Keratinocyte (primary cell): ENCODE measurements at regions not wholly inside any gene's neighbourhood (a gene's known extent, or its start where the extent isn't known, plus 50 kb on each side); places are given as distances from the start of the nearest gene placed in this dataset.

Source experiments
- DNase-seq: peaks from one replicate; pipeline ENCODE4 v3.0.0-alpha.2; 2011; ENCODE audit warnings: low read depth, missing footprints, low spot score
- FAIRE-seq: peaks from 2 replicates; lab custom pipeline; 2011; peaks lifted over from hg19 to GRCh38; lab: Jason Lieb, UNC
- H2AFZ ChIP-seq: 2 replicates; pipeline ENCODE4 v1.6.0; 2012; ENCODE audit warnings: low read length, control low read depth, inconsistent platforms; ENCODE audit not compliant: control insufficient read depth
- H3K27ac ChIP-seq: 2 replicates; pipeline ENCODE4 v1.5.1; 2011; ENCODE audit warnings: low read length; ENCODE audit not compliant: control insufficient read depth, insufficient read depth
- H3K27me3 ChIP-seq: 3 replicates; pipeline ENCODE4 v1.6.0; 2011; ENCODE audit warnings: low read length; ENCODE audit not compliant: control insufficient read depth, insufficient read depth; ENCODE audit errors: extremely low read depth
- H3K36me3 ChIP-seq, 2 experiments: 2 replicates in 1 of 2; 3 replicates in 1 of 2; pipeline ENCODE4 v1.5.1; 2011; ENCODE audit warnings: low read length in 2 of 2, mild to moderate bottlenecking in 1 of 2; ENCODE audit not compliant: control insufficient read depth in 2 of 2, insufficient read depth in 2 of 2; ENCODE audit errors: extremely low read depth in 1 of 2
- H3K4me1 ChIP-seq: 3 replicates; pipeline ENCODE4 v1.5.1; 2011; ENCODE audit warnings: low read length; ENCODE audit not compliant: control insufficient read depth, insufficient read depth; ENCODE audit errors: extremely low read depth
- H3K4me2 ChIP-seq: 3 replicates; pipeline ENCODE4 v1.6.0; 2011; ENCODE audit warnings: low read depth, low read length; ENCODE audit not compliant: control insufficient read depth, insufficient read depth; ENCODE audit errors: extremely low read depth
- H3K4me3 ChIP-seq, 3 experiments: fragments of 200-600 bp in 1 of 3; sonication (generic) in 1 of 3; 2 replicates in 2 of 3; 3 replicates in 1 of 3; pipeline ENCODE4 v1.5.1; 2011 to 2016; ENCODE audit warnings: low read length in 3 of 3, mild to moderate bottlenecking in 3 of 3, control low read depth in 2 of 3, inconsistent platforms in 1 of 3, low read depth in 1 of 3, mixed read lengths in 1 of 3, mixed run types in 1 of 3, moderate library complexity in 1 of 3; ENCODE audit not compliant: control insufficient read depth in 2 of 3, insufficient read depth in 2 of 3; ENCODE audit errors: extremely low read depth in 1 of 3
- H3K79me2 ChIP-seq: 2 replicates; pipeline ENCODE4 v1.6.0; 2012; ENCODE audit warnings: low read length; ENCODE audit not compliant: control insufficient read depth, insufficient read depth
- H3K9ac ChIP-seq: 3 replicates; pipeline ENCODE4 v1.6.0; 2011; ENCODE audit warnings: low read length; ENCODE audit not compliant: control insufficient read depth, insufficient read depth; ENCODE audit errors: extremely low read depth
- H3K9me1 ChIP-seq: 3 replicates; pipeline ENCODE4 v1.6.0; 2011; ENCODE audit warnings: low read length; ENCODE audit not compliant: control insufficient read depth, insufficient read depth; ENCODE audit errors: extremely low read depth
- H3K9me3 ChIP-seq: 2 replicates; pipeline ENCODE4 v1.5.1; 2012; ENCODE audit warnings: low read depth, low read length; ENCODE audit not compliant: control insufficient read depth
- H4K20me1 ChIP-seq: 3 replicates; pipeline ENCODE4 v1.6.0; 2011; ENCODE audit warnings: low read length; ENCODE audit not compliant: control insufficient read depth, insufficient read depth; ENCODE audit errors: extremely low read depth
- EZH2 ChIP-seq: IDR thresholded peaks from one replicate; pipeline ENCODE4 v1.6.1; 2012; ENCODE audit warnings: inconsistent platforms, mild to moderate bottlenecking, low read length, moderate library complexity
- dilution Hi-C: fragments of 300-500 bp; cut with MboI; formaldehyde crosslinking; loops from one replicate; pipeline ENCODE4 v1.7.0; 2020; ENCODE audit warnings: low sequenced_read_pairs; ENCODE audit not compliant: extremely low pct_ligation_motif_present
- TF ChIP-seq, protein P1 (sequence below), 3 experiments: IDR thresholded peaks in 1 of 3; conservative IDR thresholded peaks in 1 of 3; optimal IDR thresholded peaks in 1 of 3; 2 replicates in 2 of 3; 3 replicates in 1 of 3; pipeline versions ENCODE3 to v1.5.1; 2011; ENCODE audit warnings: low read length in 3 of 3, mild to moderate bottlenecking in 3 of 3, moderate library complexity in 2 of 3, control low read depth in 1 of 3, inconsistent platforms in 1 of 3; ENCODE audit not compliant: insufficient read depth in 2 of 3; ENCODE audit errors: extremely low read depth in 1 of 3

GRCh38 chr1:57600424-57600823, 176.6 kb upstream of the DAB1 start:
- Histone ChIP-seq H3K9me1 (no peaks in the 10 kb centered on the region), H2AFZ (no peak overlapping the region), H3K9me3 (no peaks in the 10 kb centered on the region), H3K79me2 (no peaks in the 10 kb centered on the region), H3K4me3 (no peak overlapping the region), H3K4me2 (no peak overlapping the region), H3K27me3 (no peaks in the 10 kb centered on the region), H3K9ac (no peak overlapping the region), H3K27ac (no peak overlapping the region), H4K20me1 (no peaks in the 10 kb centered on the region), H3K36me3 (no peaks in the 10 kb centered on the region), H3K4me1 (no peaks in the 10 kb centered on the region)
- dilution Hi-C loops: no loop called here
- no peak for DNase-seq
- TF ChIP-seq, protein P1, sequence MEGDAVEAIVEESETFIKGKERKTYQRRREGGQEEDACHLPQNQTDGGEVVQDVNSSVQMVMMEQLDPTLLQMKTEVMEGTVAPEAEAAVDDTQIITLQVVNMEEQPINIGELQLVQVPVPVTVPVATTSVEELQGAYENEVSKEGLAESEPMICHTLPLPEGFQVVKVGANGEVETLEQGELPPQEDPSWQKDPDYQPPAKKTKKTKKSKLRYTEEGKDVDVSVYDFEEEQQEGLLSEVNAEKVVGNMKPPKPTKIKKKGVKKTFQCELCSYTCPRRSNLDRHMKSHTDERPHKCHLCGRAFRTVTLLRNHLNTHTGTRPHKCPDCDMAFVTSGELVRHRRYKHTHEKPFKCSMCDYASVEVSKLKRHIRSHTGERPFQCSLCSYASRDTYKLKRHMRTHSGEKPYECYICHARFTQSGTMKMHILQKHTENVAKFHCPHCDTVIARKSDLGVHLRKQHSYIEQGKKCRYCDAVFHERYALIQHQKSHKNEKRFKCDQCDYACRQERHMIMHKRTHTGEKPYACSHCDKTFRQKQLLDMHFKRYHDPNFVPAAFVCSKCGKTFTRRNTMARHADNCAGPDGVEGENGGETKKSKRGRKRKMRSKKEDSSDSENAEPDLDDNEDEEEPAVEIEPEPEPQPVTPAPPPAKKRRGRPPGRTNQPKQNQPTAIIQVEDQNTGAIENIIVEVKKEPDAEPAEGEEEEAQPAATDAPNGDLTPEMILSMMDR (optimal IDR thresholded peaks at IDR 0.05 in 1 of 3, IDR thresholded peaks at IDR 0.05 in 1 of 3, conservative IDR thresholded peaks at IDR 0.05 in 1 of 3; ENCODE audit: extremely low read depth in 1 of 3, insufficient read depth in 2 of 3, low read length in 3 of 3): no peak
- no peak for TF ChIP-seq EZH2
- FAIRE-seq: no peak

DNA sequence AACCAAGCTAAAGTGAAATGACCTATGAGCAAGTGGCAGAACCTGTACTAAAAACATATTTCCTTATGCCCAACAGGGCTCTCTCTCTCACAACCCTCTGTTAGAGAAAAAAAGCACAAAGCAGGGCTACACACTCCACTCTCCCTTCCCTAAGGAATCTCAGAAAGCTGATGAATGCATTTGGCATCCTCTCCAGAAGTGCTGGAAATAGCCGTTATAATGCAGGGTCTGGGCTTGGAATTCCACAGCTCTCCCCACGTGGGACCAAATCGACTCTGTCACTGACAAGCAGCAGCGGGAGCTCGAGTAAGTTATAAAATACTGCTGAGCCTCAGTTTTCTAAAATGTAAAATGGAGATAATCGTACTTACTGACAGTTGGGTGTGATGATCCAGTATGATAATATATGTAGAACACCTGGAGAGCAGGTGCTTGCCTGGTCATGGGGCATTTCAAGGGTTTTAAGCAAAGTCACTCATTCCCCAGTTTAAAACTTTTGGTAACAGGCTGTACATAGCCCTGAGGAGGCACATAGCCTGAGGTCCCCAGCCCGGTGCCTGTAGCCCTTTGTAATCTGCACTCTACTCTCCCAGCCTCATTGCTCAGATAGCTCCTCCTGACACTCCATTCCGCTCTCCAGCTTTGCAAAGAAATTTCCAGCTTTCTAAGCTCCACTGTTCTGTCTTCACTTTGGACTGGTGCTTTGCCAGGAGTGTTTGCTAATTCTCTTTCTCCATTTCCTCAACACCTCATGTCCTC, 175.6 kb upstream of the DAB1 start:
- no peaks in the 10 kb centered on the region for H3K4me1 ChIP-seq
- TF ChIP-seq, protein P1 (optimal IDR thresholded peaks at IDR 0.05 in 1 of 3, IDR thresholded peaks at IDR 0.05 in 1 of 3, conservative IDR thresholded peaks at IDR 0.05 in 1 of 3; ENCODE audit: extremely low read depth in 1 of 3, insufficient read depth in 2 of 3, low read length in 3 of 3): no peak
- TF ChIP-seq EZH2: no peak
- no peak overlapping the region for H3K27ac ChIP-seq
- no peaks in the 10 kb centered on the region for H4K20me1 ChIP-seq
- H3K4me2 ChIP-seq: no peak overlapping the region
- dilution Hi-C loops: no loop called here
- no peaks in the 10 kb centered on the region for H3K9me3 ChIP-seq
- H2AFZ ChIP-seq: no peak overlapping the region
- no peaks in the 10 kb centered on the region for H3K9me1 ChIP-seq
- H3K27me3 ChIP-seq: no peaks in the 10 kb centered on the region
- no peaks in the 10 kb centered on the region for H3K36me3 ChIP-seq
- FAIRE-seq (no peak), DNase-seq (no peak)
- no peaks in the 10 kb centered on the region for H3K79me2 ChIP-seq
- no peak overlapping the region for H3K4me3 ChIP-seq
- no peak overlapping the region for H3K9ac ChIP-seq
